ENCODE measurements at regions not wholly inside any gene's neighbourhood (a gene's known extent, or its start where the extent isn't known, plus 50 kb on each side); places are given as distances from the start of the nearest gene placed in this dataset.

GRCh38 chr14:76564471-76565422 is 188.8 kb downstream of the ESRRB start:
- no peak overlapping the region for H3K4me3 ChIP-seq (ENCODE audit: low read depth in 2 of 2, low read length in 1 of 2)
- no peaks in the 10 kb centered on the region for H3K9me3 ChIP-seq
- H3K36me3 ChIP-seq (replicated peaks in 1 of 2; ENCODE audit: control insufficient read depth in 1 of 2, insufficient read depth in 2 of 2, low read length in 1 of 2) = no peaks in the 10 kb centered on the region
- WGBS (ENCODE audit: low lambda C conversion rate) = 50% methylated on average over 16 of the region's 18 CpGs
- H4K20me1 ChIP-seq (ENCODE audit: insufficient read depth) = no peaks in the 10 kb centered on the region
- no peaks in the 10 kb centered on the region for H3K27me3 ChIP-seq (ENCODE audit: insufficient read depth)
- no peak overlapping the region for H3K27ac ChIP-seq (ENCODE audit: low read depth in 2 of 2, low read length in 1 of 2)
- H3K9ac ChIP-seq = no peak overlapping the region
- H3K79me2 ChIP-seq (ENCODE audit: insufficient read depth) = no peaks in the 10 kb centered on the region
- peaks cover 0 to 3% of the 10 kb centered on the region in 2 experiments; a peak in 1 of 4 replicates for H3K4me1 ChIP-seq (ENCODE audit: control insufficient read depth in 1 of 2, insufficient read depth in 2 of 2, low read depth in 1 of 2, low read length in 1 of 2)
- DNase-seq = no peak
- POLR2A ChIA-PET = no interaction called here
- no peaks in the 10 kb centered on the region for H3F3A ChIP-seq (replicated peaks; ENCODE audit: insufficient read depth)
- no peak for TF ChIP-seq CHD2 (IDR thresholded peaks at IDR 0.05; ENCODE audit: low read length, partially characterized antibody)
- no peak for TF ChIP-seq MAX (IDR thresholded peaks at IDR 0.05; ENCODE audit: low read depth)
- TF ChIP-seq USF2 (IDR thresholded peaks at IDR 0.05; ENCODE audit: borderline replicate concordance, low read depth, low read length) = no peak
- no peak for TF ChIP-seq FOXM1 (IDR thresholded peaks at IDR 0.05; ENCODE audit: low read depth)
- no peak for TF ChIP-seq PBX3 (IDR thresholded peaks at IDR 0.05)
- no peak for TF ChIP-seq TEAD4 (IDR thresholded peaks at IDR 0.05; ENCODE audit: borderline replicate concordance, insufficient read depth)
- no peak for TF ChIP-seq NRF1 (IDR thresholded peaks at IDR 0.05; ENCODE audit: low read depth, low read length)
- no peaks in the 10 kb centered on the region for H3K9me2 ChIP-seq
- CTCF ChIA-PET = interaction anchor here (0.7 kb wide), 1 partner anchor 566 kb away, joined by 3 read pairs; no protein-coding TSS in a partner anchor
- no peak overlapping the region for H3K4me2 ChIP-seq
- H2AFZ ChIP-seq (ENCODE audit: low read depth) = no peak overlapping the region

- Histone ChIP-seq H3K36me3 (replicated peaks in 1 of 2; ENCODE audit: control insufficient read depth in 1 of 2, insufficient read depth in 2 of 2, low read length in 1 of 2) (no peaks in the 10 kb centered on the region), H3K27me3 (ENCODE audit: insufficient read depth) (no peaks in the 10 kb centered on the region), H3K27ac (ENCODE audit: low read depth in 2 of 2, low read length in 1 of 2) (no peak overlapping the region), H3K9me2 (no peaks in the 10 kb centered on the region), H3K9me3 (no peaks in the 10 kb centered on the region), H3K79me2 (ENCODE audit: insufficient read depth) (no peaks in the 10 kb centered on the region), H3K9ac (no peak overlapping the region), H3K4me2 (no peak overlapping the region), H3K4me1 (ENCODE audit: control insufficient read depth in 1 of 2, insufficient read depth in 2 of 2, low read depth in 1 of 2, low read length in 1 of 2) (peaks cover 0 to 3% of the 10 kb centered on the region in 2 experiments; a peak in 1 of 4 replicates), H2AFZ (ENCODE audit: low read depth) (no peak overlapping the region), H3K4me3 (ENCODE audit: low read depth in 2 of 2, low read length in 1 of 2) (no peak overlapping the region), H3F3A (replicated peaks; ENCODE audit: insufficient read depth) (no peaks in the 10 kb centered on the region), H4K20me1 (ENCODE audit: insufficient read depth) (no peaks in the 10 kb centered on the region)
- POLR2A ChIA-PET = no interaction called here
- CTCF ChIA-PET = no interaction called here
- TF ChIP-seq POLR2AphosphoS5 (IDR thresholded peaks at IDR 0.05; ENCODE audit: low read depth, low read length) (no peak), GATA2 (CRISPR knock-in tag; IDR thresholded peaks at IDR 0.05) (no peak), TCF12 (IDR thresholded peaks at IDR 0.05) (no peak), MAX (IDR thresholded peaks at IDR 0.05; ENCODE audit: low read depth) (no peak), MEF2A (IDR thresholded peaks at IDR 0.05; ENCODE audit: borderline replicate concordance, low read depth) (no peak), JUND (IDR thresholded peaks at IDR 0.05) (no peak), YY1 (IDR thresholded peaks at IDR 0.05; ENCODE audit: low read depth) (no peak), SMC3 (IDR thresholded peaks at IDR 0.05; ENCODE audit: low read depth, low read length) (no peak), RAD21 (IDR thresholded peaks at IDR 0.05; ENCODE audit: low read length) (no peak), PBX3 (IDR thresholded peaks at IDR 0.05) (no peak), SIN3A (IDR thresholded peaks at IDR 0.05; ENCODE audit: borderline replicate concordance, low read depth, low read length) (no peak), EP300 (IDR thresholded peaks at IDR 0.05; ENCODE audit: borderline replicate concordance in 1 of 2, low read depth in 1 of 2, low read length in 1 of 2) (no peak)
- 43% methylated on average over 4 of the region's 4 CpGs for WGBS (ENCODE audit: low lambda C conversion rate)
- no peak for DNase-seq
Observed at GRCh38 chr14:76566439-76566838, 190.5 kb downstream of the ESRRB start.
